Liver (tissue), 3 donors: ENCODE measurements at regions not wholly inside any gene's neighbourhood (a gene's known extent, or its start where the extent isn't known, plus 50 kb on each side); places are given as distances from the start of the nearest gene placed in this dataset.

ENCODE experiments used
- MAX ChIP-seq: IDR thresholded peaks from 2 replicates; pipeline ENCODE4 v1.6.1; 2016; ENCODE audit warnings: antibody characterized with exemption
- YY1 ChIP-seq: IDR thresholded peaks from 2 replicates; pipeline ENCODE4 v1.6.1; 2016; ENCODE audit warnings: antibody characterized with exemption, mild to moderate bottlenecking
- TF ChIP-seq, protein P1 (sequence below): IDR thresholded peaks from 2 replicates; pipeline ENCODE4 v1.6.1; 2016; ENCODE audit warnings: antibody characterized with exemption
- TF ChIP-seq, protein P2 (sequence below): fragments of 150-350 bp; IDR thresholded peaks from 2 replicates; pipeline ENCODE4 v1.5.1; 2017; ENCODE audit warnings: improper control_type of control experiment, low read depth, low read length; ENCODE audit not compliant: missing input control
- donor health status: healthy.
- donor health status: healthy.

GRCh38 chr16:62869837-62870236 lies 833.6 kb upstream of the CDH8 start:
- TF ChIP-seq MAX (no peak), YY1 (no peak)
- TF ChIP-seq, protein P1, sequence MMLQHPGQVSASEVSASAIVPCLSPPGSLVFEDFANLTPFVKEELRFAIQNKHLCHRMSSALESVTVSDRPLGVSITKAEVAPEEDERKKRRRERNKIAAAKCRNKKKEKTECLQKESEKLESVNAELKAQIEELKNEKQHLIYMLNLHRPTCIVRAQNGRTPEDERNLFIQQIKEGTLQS = no peak
- TF ChIP-seq, protein P2, sequence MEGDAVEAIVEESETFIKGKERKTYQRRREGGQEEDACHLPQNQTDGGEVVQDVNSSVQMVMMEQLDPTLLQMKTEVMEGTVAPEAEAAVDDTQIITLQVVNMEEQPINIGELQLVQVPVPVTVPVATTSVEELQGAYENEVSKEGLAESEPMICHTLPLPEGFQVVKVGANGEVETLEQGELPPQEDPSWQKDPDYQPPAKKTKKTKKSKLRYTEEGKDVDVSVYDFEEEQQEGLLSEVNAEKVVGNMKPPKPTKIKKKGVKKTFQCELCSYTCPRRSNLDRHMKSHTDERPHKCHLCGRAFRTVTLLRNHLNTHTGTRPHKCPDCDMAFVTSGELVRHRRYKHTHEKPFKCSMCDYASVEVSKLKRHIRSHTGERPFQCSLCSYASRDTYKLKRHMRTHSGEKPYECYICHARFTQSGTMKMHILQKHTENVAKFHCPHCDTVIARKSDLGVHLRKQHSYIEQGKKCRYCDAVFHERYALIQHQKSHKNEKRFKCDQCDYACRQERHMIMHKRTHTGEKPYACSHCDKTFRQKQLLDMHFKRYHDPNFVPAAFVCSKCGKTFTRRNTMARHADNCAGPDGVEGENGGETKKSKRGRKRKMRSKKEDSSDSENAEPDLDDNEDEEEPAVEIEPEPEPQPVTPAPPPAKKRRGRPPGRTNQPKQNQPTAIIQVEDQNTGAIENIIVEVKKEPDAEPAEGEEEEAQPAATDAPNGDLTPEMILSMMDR = no peak
